CD1c-positive myeloid dendritic cell (primary cell): ENCODE measurements at regions not wholly inside any gene's neighbourhood (a gene's known extent, or its start where the extent isn't known, plus 50 kb on each side); places are given as distances from the start of the nearest gene placed in this dataset.
"Not testable (repeated sequence)": the region's sequence is repeated elsewhere in the genome, so short reads cannot be mapped to it uniquely, and the experiment has no call there.

Source experiments
- DNase-seq: peaks from one replicate; pipeline ENCODE4 v3.0.0-alpha.2; 2016; ENCODE audit errors: extremely low spot score

DNA sequence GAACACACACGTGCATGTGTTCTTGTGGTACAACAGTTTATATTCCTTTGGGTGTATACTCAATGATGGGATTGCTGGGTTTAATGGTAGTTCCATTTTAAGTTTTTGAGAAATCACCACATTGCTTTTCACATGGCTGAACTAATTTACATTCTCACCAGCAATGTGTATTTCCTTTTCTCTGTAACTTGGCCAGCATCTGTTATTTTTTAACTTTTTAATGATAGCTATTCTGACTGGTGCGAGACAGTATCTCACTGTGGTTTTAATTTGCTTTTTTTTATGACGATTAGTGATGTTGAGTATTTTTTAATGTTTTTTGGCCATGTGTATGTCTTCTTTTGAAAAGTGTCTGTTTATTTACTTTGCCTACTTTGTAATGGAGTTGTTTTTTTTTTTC is 256.6 kb downstream of the ZWINT start:
- no peak for DNase-seq

GRCh38 chr10:56096226-56096517 is 264.9 kb downstream of the ZWINT start:
- DNase-seq, result no peak

DNA sequence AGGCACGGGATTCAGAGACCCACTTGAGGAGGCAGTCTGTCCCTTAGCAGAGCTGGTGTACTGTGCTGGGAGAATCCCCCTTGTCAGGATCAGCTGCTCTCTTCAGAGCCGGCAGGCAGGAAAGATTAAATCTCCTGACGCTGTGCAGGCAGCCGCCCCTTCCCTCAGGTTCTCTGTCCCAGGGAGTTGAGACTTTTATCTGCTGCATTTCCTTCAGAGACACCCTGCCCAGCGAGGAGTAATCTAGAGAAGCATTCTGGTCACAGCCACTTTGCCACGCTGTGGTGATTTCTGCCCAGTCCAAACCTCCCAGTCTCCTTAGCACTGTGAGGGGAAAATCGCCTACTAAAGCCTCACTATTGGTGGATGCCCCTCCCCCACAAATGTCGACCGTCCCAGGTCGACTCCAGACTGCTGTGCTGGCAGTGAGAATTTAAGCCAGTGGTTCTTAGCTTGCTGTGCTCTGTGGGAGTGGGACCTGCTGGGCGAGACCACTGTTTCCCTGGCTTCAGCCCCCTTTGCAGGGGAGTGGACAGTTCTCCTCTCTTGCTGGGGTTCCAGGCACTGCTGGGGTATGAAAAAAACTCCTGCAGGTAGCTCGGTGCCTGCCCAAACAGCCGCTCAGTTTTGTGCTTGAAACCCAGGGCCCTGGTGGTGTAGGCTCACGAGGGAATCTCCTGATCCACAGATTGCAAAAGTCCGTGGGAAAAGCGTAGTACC is 265.4 kb downstream of the ZWINT start:
- no peak for DNase-seq

- not testable (repeated sequence) for DNase-seq
Measured at GRCh38 chr10:56093645-56094044, 267.4 kb downstream of the ZWINT start.

DNA sequence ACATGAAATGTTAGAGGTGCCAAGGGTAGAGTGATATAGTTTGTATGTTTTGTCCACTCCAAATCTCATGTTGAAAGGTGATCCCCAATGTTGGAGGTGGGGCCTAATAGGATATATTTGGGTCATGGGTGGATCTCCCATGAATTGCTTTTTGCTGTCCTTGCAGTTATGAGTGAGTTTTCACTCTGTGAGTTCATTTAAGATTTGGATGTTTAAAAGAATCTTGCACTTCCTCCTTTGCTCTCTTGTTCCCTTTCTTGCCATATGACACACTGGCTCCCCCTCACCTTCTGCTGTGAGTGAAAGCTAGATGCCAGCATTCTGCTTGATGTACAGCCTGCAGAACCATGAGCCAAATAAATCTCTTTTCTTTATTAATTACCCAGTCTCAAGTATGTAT is 269.2 kb downstream of the ZWINT start:
- no peak for DNase-seq

DNA sequence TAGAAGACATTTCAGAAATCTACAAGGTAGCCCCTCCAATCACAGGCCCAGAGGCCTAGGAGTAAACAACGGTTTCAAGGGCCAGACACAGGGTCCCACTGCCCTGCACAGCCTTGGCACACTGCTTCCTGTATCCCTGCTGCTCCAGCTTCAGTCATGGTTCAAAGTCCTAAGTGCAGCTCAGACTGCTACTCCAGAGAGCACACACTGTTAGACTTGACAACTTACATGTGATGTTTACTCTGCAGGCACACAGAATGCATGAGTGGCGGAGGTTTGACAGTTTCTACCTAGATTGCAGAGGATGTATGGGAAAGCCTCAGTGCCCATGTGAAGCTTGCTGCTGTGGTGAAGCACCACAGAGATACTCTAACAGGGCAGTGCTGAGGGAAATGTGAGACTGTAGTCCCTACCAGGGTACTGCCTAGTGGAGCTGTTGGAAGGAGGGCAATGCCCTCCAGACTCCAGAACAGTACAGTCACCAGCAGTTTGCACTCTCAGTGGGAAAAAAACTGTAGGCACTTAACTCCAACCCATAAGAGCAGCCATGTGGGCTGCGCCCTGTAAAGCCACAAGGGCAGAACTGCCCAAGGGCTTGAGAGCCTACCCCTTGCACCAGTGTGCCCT is 270.0 kb downstream of the ZWINT start:
- DNase-seq, result no peak

GRCh38 chr10:56085406-56086122 is 275.5 kb downstream of the ZWINT start:
- DNase-seq, result no peak

GRCh38 chr10:56082169-56082568 is 278.9 kb downstream of the ZWINT start:
- no peak for DNase-seq

DNA sequence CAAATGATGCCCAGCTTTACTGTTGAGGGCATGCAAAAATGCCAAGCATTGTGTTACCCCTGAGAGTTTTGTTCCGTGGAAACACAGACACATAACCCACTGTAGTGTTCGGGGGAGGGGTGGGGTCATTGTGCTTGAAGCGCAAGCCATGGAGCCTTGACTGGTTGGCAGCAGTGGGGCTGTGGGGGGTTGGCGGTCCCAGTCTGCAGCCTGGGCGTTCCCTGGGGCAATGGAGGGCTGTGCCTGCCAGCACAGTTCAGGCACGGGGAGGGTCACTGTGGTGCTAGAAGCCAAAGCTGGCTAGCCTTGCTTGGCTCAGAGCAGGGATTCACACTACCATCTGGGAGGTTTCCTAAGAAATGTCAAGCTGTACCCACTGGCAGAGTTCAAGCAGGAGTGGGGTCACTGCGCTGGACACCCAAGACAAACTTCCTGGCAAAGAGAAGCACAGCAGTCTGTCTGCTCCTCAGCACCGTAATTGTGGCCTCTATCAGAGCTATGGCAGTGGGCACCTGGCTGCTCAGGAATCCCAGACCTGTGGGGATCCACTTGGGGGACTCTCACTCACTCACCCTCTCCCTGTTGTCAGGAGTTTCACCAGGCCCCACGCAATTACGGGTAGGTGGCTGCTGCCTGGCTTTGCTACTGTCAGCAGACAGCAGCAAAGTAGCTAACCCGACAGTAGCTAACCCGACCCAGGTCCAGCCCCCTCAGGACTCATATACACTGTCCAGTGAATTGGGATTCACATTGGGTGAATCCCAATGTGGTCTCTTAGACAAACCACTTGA is 292.4 kb downstream of the ZWINT start:
- DNase-seq, result no peak

- no peak for DNase-seq
Measured at GRCh38 chr10:56068040-56068439, 293.0 kb downstream of the ZWINT start.

GRCh38 chr10:56063642-56064041 is 297.4 kb downstream of the ZWINT start:
- DNase-seq, result no peak

GRCh38 chr10:56057860-56058259 is 303.2 kb downstream of the ZWINT start:
- no peak for DNase-seq

DNA sequence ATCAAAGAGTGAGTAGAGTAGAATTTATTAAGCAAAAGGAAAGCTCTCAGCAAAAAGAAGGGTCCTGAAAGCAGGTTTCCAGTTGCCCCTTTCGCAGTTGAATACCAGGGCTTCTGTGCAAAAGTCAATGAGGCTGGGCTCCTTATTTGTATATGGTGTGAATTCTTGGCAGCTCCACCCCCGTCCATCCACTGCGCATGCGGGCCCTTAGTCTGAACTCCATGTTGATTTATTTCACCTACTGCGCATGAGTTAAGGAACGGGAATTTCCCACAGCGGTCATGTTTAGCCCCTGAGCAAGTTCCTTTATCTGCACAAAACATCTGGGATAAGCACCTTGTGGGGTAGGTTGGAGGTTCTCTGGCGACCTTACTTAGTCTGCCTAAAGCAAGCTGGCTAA is 325.6 kb downstream of the ZWINT start:
- no peak for DNase-seq

GRCh38 chr10:56028298-56029132 is 332.5 kb downstream of the ZWINT start:
- DNase-seq, result no peak

- DNase-seq, result no peak
Measured at GRCh38 chr10:56012101-56012500, 349.0 kb downstream of the ZWINT start.

DNA sequence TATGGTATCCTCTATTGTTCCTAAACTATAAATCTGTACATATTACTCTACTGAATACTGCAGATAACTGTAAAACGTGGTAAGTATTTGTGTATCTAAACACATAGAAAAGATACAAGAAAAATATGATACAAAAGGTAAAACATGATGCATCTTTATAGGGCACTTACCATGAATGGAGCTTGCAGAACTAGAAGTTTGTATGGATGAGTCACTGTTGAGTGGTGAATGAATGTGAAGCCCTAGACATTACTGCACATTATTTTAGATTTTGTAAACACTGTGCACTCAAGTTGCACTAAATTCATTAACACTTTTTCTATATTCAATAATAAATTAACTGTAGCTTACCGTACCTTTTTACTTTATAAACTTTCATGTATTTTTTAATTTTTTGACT is 357.5 kb downstream of the ZWINT start:
- no peak for DNase-seq

DNA sequence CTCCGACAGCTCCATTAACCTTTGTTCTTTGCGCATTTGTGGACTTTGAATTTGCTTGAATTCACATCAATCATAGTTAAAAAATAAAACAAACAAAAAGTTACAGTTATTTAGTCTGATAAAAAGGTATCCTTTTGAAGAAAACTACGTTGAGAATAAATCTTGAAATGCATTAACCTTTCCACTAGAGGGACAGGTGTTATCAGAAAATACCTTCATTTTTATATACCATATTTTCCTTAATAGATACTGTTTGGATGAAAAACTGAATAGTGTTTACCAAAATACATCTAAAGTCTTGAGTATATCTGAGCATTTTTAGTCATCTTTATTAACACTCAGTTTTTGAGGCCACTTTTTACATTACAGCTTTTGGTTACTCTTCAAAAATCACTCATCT is 371.9 kb downstream of the ZWINT start:
- DNase-seq, result no peak

GRCh38 chr10:55979203-55979602 is 381.9 kb downstream of the ZWINT start:
- no peak for DNase-seq

- DNase-seq, result no peak
Measured at GRCh38 chr10:55966101-55966500, 395.0 kb downstream of the ZWINT start.

DNA sequence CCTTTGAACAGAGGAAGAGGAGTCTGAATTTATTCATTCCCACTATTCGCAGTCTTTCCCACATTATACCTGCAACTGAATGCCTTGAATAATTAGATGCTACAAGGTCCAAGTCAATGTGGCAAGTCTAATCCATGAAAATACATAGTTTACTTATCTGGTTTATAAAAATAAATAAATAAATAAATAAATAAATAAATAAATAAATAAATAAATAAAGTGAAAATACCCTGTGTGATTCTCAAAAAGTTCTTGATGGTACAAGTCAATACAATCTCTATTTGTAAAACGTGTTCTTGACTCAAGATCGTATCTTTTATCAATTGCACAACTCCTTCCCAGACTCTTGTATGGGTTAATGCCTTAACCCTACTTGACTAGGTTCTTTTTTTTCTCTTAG is 417.7 kb downstream of the ZWINT start:
- DNase-seq, result no peak

DNA sequence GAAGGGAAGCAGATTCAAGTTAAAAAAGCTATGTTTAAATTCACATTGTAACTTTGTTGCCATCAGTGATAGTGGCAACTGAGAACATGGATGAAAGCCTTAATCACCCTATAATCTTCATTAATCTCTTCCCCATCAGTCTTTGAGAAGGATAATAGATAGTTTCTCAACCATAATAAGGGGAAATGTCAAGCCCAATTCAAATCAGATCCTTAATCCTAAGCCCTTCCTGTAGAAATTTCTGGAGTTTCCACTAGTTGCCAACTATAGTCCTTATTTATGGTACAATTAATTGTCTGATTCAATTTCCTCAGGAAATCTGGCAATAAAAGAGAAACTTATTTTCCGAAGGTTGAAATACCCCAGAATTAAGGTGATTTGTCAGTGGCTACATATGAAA is 431.8 kb downstream of the ZWINT start:
- DNase-seq, result no peak
